H1 (cell line): ENCODE measurements at regions not wholly inside any gene's neighbourhood (a gene's known extent, or its start where the extent isn't known, plus 50 kb on each side); places are given as distances from the start of the nearest gene placed in this dataset.

Source experiments
- CTCF ChIA-PET: fragments of 300-600 bp; sonication (Branson Sonifier 250); formaldehyde crosslinking; loops from one replicate; lab custom pipeline; 2021; ENCODE audit not compliant: partially characterized antibody; lab: Charles Lee
- POLR2A ChIA-PET: fragments of 300-600 bp; sonication (Branson Sonifier 250); formaldehyde crosslinking; loops from one replicate; lab custom pipeline; 2021; ENCODE audit warnings: inconsistent platforms; ENCODE audit not compliant: partially characterized antibody; lab: Charles Lee
- DNase-seq, 2 experiments: peaks; one replicate each; pipeline versions ENCODE4 v3.0.0 to v3.0.0-alpha.2; 2010 to 2022; ENCODE audit warnings: low spot score in 2 of 2, low read depth in 1 of 2, mixed read lengths in 1 of 2
- FAIRE-seq: peaks from 2 replicates; lab custom pipeline; 2011; peaks lifted over from hg19 to GRCh38; lab: Jason Lieb, UNC
- H2AFZ ChIP-seq: 2 replicates; pipeline ENCODE4 v1.8.1; 2012; ENCODE audit warnings: low read length, inconsistent platforms
- H2AK5ac ChIP-seq: 2 replicates; pipeline ENCODE4 v1.6.1; 2013; ENCODE audit warnings: low read depth, low read length
- H2BK120ac ChIP-seq: replicated peaks from 2 replicates; pipeline ENCODE3; 2013; ENCODE audit warnings: low read depth, low read length, inconsistent platforms
- H2BK12ac ChIP-seq: 2 replicates; pipeline ENCODE4 v1.6.1; 2013; ENCODE audit warnings: low read depth, low read length
- H2BK15ac ChIP-seq: 2 replicates; pipeline ENCODE4 v1.6.1; 2013; ENCODE audit warnings: low read length
- H2BK20ac ChIP-seq: 2 replicates; pipeline ENCODE4 v1.6.1; 2013; ENCODE audit warnings: low read length
- H2BK5ac ChIP-seq: 2 replicates; pipeline ENCODE4 v1.6.1; 2013; ENCODE audit warnings: low read depth, low read length
- H3K14ac ChIP-seq: 2 replicates; pipeline ENCODE4 v1.6.1; 2013; ENCODE audit warnings: inconsistent platforms; ENCODE audit not compliant: insufficient read length
- H3K18ac ChIP-seq: 2 replicates; pipeline ENCODE4 v1.6.1; 2013; ENCODE audit warnings: low read length; ENCODE audit errors: extremely low read depth
- H3K23ac ChIP-seq: 2 replicates; pipeline ENCODE4 v1.6.1; 2013; ENCODE audit warnings: inconsistent platforms; ENCODE audit not compliant: insufficient read length
- H3K23me2 ChIP-seq: 2 replicates; pipeline ENCODE4 v1.6.1; 2013; ENCODE audit warnings: low read depth, low read length
- H3K27ac ChIP-seq: 2 replicates; pipeline ENCODE4 v1.6.1; 2011; ENCODE audit warnings: low read depth, low read length, inconsistent platforms
- H3K27me3 ChIP-seq, 4 experiments: replicated peaks in 1 of 4; 1 replicate in 1 of 4; 2 replicates in 3 of 4; pipeline versions ENCODE4 v1.6.1 to v1.8.1; 2011 to 2013; ENCODE audit warnings: low read length in 3 of 4, mild to moderate bottlenecking in 3 of 4, inconsistent platforms in 2 of 4, mixed read lengths in 2 of 4, moderate library complexity in 1 of 4; ENCODE audit not compliant: control insufficient read depth in 3 of 4, insufficient read depth in 3 of 4; ENCODE audit errors: extremely low read depth in 1 of 4
- H3K36me3 ChIP-seq, 4 experiments: 2 replicates each; pipeline versions ENCODE4 v1.6.1 to v1.8.1; 2011 to 2013; ENCODE audit warnings: mild to moderate bottlenecking in 4 of 4, low read length in 3 of 4, moderate library complexity in 2 of 4, control low read depth in 1 of 4, inconsistent platforms in 1 of 4; ENCODE audit not compliant: insufficient read depth in 4 of 4, control insufficient read depth in 2 of 4
- H3K4ac ChIP-seq: replicated peaks from 2 replicates; pipeline ENCODE3; 2013; ENCODE audit warnings: low read length, low read depth, mixed read lengths, inconsistent platforms; ENCODE audit not compliant: insufficient read length
- H3K4me1 ChIP-seq, 4 experiments: replicated peaks in 1 of 4; 1 replicate in 1 of 4; 2 replicates in 3 of 4; pipeline versions ENCODE4 v1.6.1 to v1.8.1; 2011 to 2013; ENCODE audit warnings: low read length in 3 of 4, inconsistent platforms in 2 of 4, mixed read lengths in 1 of 4; ENCODE audit not compliant: insufficient read depth in 4 of 4, control insufficient read depth in 3 of 4
- H3K4me2 ChIP-seq, 2 experiments: 2 replicates each; pipeline versions ENCODE4 v1.6.1 to v1.8.1; 2011 to 2013; ENCODE audit warnings: low read depth in 2 of 2, low read length in 2 of 2, control low read depth in 1 of 2, inconsistent platforms in 1 of 2, mild to moderate bottlenecking in 1 of 2; ENCODE audit not compliant: insufficient read depth in 1 of 2
- H3K4me3 ChIP-seq, 4 experiments: fragments of 200-600, 300-600 bp in 1 of 4; sonication (generic), shearing (Covaris generic), sonication (Bioruptor Twin) in 1 of 4; 2 replicates each; pipeline versions ENCODE4 v1.5.1 to v1.8.1; 2011 to 2016; ENCODE audit warnings: low read length in 4 of 4, low read depth in 3 of 4, control low read depth in 2 of 4, inconsistent platforms in 2 of 4, mild to moderate bottlenecking in 2 of 4, mixed read lengths in 1 of 4, moderate library complexity in 1 of 4; ENCODE audit not compliant: insufficient read depth in 2 of 4; ENCODE audit errors: extremely low read depth in 1 of 4
- H3K56ac ChIP-seq: replicated peaks from 2 replicates; pipeline ENCODE3; 2013; ENCODE audit warnings: low read depth, mild to moderate bottlenecking, mixed read lengths, low read length, inconsistent platforms; ENCODE audit not compliant: insufficient read length
- H3K79me1 ChIP-seq: 2 replicates; pipeline ENCODE4 v1.6.1; 2013; ENCODE audit warnings: low read depth, low read length, control low read depth
- H3K79me2 ChIP-seq, 2 experiments: 2 replicates each; pipeline versions ENCODE4 v1.6.1 to v1.8.1; 2012 to 2013; ENCODE audit warnings: low read length in 2 of 2, mild to moderate bottlenecking in 2 of 2, inconsistent platforms in 1 of 2; ENCODE audit not compliant: insufficient read depth in 2 of 2, control insufficient read depth in 1 of 2
- H3K9ac ChIP-seq, 4 experiments: replicated peaks in 1 of 4; 1 replicate in 1 of 4; 2 replicates in 3 of 4; pipeline versions ENCODE4 v1.6.1 to v1.8.1; 2011 to 2013; ENCODE audit warnings: low read depth in 3 of 4, low read length in 3 of 4, control low read depth in 2 of 4, mild to moderate bottlenecking in 2 of 4, moderate library complexity in 2 of 4, inconsistent platforms in 1 of 4; ENCODE audit errors: extremely low read depth in 1 of 4
- H3K9me3 ChIP-seq, 2 experiments: 2 replicates each; pipeline versions ENCODE4 v1.6.1 to v1.8.1; 2012 to 2013; ENCODE audit warnings: mild to moderate bottlenecking in 2 of 2, moderate library complexity in 2 of 2, control low read depth in 1 of 2, inconsistent platforms in 1 of 2, low read depth in 1 of 2, low read length in 1 of 2, mixed read lengths in 1 of 2; ENCODE audit not compliant: insufficient read depth in 2 of 2
- H4K20me1 ChIP-seq, 2 experiments: replicated peaks in 1 of 2; 2 replicates each; pipeline versions ENCODE3 to v1.8.1; 2011 to 2013; ENCODE audit warnings: inconsistent platforms in 2 of 2, low read length in 2 of 2, mild to moderate bottlenecking in 1 of 2; ENCODE audit not compliant: insufficient read depth in 2 of 2, control insufficient read depth in 1 of 2
- H4K5ac ChIP-seq: 2 replicates; pipeline ENCODE4 v1.6.1; 2013; ENCODE audit warnings: low read length, low read depth, mixed read lengths, inconsistent platforms; ENCODE audit not compliant: insufficient read length
- H4K8ac ChIP-seq: 2 replicates; pipeline ENCODE4 v1.8.0; 2013; ENCODE audit warnings: mild to moderate bottlenecking, moderate library complexity, low read length, inconsistent platforms; ENCODE audit not compliant: insufficient read depth; ENCODE audit errors: extremely low read depth
- H4K91ac ChIP-seq: replicated peaks from 2 replicates; pipeline ENCODE3; 2013; ENCODE audit warnings: low read length, mixed read lengths, inconsistent platforms; ENCODE audit not compliant: insufficient read length
- JUND ChIP-seq: IDR thresholded peaks from 2 replicates; pipeline ENCODE4 v1.6.1; 2011; ENCODE audit warnings: mild to moderate bottlenecking, improper control_type of control experiment, low read length
- KDM1A ChIP-seq: fragments of 200-600, 300-600 bp; sonication (generic); IDR thresholded peaks from 2 replicates; pipeline ENCODE4 v1.7.1; 2016; ENCODE audit warnings: mild to moderate bottlenecking, low read length, borderline replicate concordance
- KDM4A ChIP-seq: IDR thresholded peaks from one replicate; pipeline ENCODE4 v1.7.1; 2012; ENCODE audit warnings: low read depth, mild to moderate bottlenecking, moderate library complexity, low read length, inconsistent platforms; ENCODE audit not compliant: severe bottlenecking
- MAFK ChIP-seq: IDR thresholded peaks from 2 replicates; pipeline ENCODE4 v1.6.1; 2012; ENCODE audit warnings: low read depth, mild to moderate bottlenecking, improper control_type of control experiment, low read length
- NRF1 ChIP-seq: IDR thresholded peaks from 2 replicates; pipeline ENCODE4 v1.6.1; 2011; ENCODE audit warnings: mild to moderate bottlenecking, low read depth, low read length, improper control_type of control experiment
- POLR2AphosphoS5 ChIP-seq: IDR thresholded peaks from 2 replicates; pipeline ENCODE4 v1.6.1; 2011; ENCODE audit warnings: low read depth, low read length
- POU5F1 ChIP-seq: IDR thresholded peaks from 2 replicates; pipeline ENCODE4 v1.6.1; 2011; ENCODE audit warnings: low read depth, mild to moderate bottlenecking, low read length, moderate library complexity
- RAD21 ChIP-seq, 2 experiments: IDR thresholded peaks in 1 of 2; conservative IDR thresholded peaks in 1 of 2; 2 replicates each; pipeline ENCODE4 v1.6.1; 2011; ENCODE audit warnings: low read depth in 2 of 2, low read length in 2 of 2, improper control_type of control experiment in 1 of 2, inconsistent platforms in 1 of 2, mild to moderate bottlenecking in 1 of 2, moderate library complexity in 1 of 2
- RNF2 ChIP-seq: fragments of 200-900, 300-1000 bp; sonication (generic); IDR thresholded peaks from 2 replicates; pipeline ENCODE4 v1.7.1; 2016; ENCODE audit warnings: borderline replicate concordance, low read depth, mild to moderate bottlenecking, antibody characterized with exemption, low read length; ENCODE audit not compliant: poor library complexity, severe bottlenecking; ENCODE audit errors: missing control alignments
- RXRA ChIP-seq: IDR thresholded peaks from 2 replicates; pipeline ENCODE4 v1.6.1; 2011; ENCODE audit warnings: low read depth, mild to moderate bottlenecking, low read length, moderate library complexity; ENCODE audit not compliant: insufficient read depth
- SIN3A ChIP-seq, 2 experiments: IDR thresholded peaks in 1 of 2; conservative IDR thresholded peaks in 1 of 2; 2 replicates each; pipeline ENCODE4 v1.6.1; 2011 to 2012; ENCODE audit warnings: low read length in 2 of 2, improper control_type of control experiment in 1 of 2, low read depth in 1 of 2, mild to moderate bottlenecking in 1 of 2
- SIX5 ChIP-seq: IDR thresholded peaks from 2 replicates; pipeline ENCODE4 v1.6.1; 2011; ENCODE audit warnings: mild to moderate bottlenecking, low read depth, low read length
- SP4 ChIP-seq: IDR thresholded peaks from 2 replicates; pipeline ENCODE4 v1.6.1; 2012; ENCODE audit warnings: low read length, inconsistent platforms
- SRF ChIP-seq: IDR thresholded peaks from 2 replicates; pipeline ENCODE4 v1.6.1; 2011; ENCODE audit warnings: mild to moderate bottlenecking, low read depth, low read length, moderate library complexity
- TAF1 ChIP-seq: IDR thresholded peaks from 2 replicates; pipeline ENCODE4 v1.6.1; 2011; ENCODE audit warnings: mild to moderate bottlenecking, low read depth, low read length
- YY1 ChIP-seq: IDR thresholded peaks from 2 replicates; pipeline ENCODE4 v1.6.1; 2011; ENCODE audit warnings: low read depth, mild to moderate bottlenecking, low read length
- WGBS, 2 experiments: shearing (Covaris generic) in 1 of 2; methylation state at CpG; one replicate each; pipeline versions ENCODE4 v1.1.6 to v1.1.7; 2013 to 2015; ENCODE audit warnings: low lambda C conversion rate in 2 of 2, mixed read lengths in 2 of 2, inconsistent platforms in 1 of 2, low coverage in 1 of 2, missing lambda C conversion rate in 1 of 2; ENCODE audit not compliant: insufficient replicate concordance in 2 of 2, insufficient coverage in 1 of 2, insufficient read length in 1 of 2; ENCODE audit errors: extremely low coverage in 1 of 2, missing lambda C conversion rate in 1 of 2; 5-methylcytosine and 5-hydroxymethylcytosine counted together

GRCh38 chr11:23423656-23424055 is 563.4 kb upstream of the CCDC179 start:
- H3K4me1 ChIP-seq: no peaks in the 10 kb centered on the region
- no peak overlapping the region for H2AFZ ChIP-seq
- H4K91ac ChIP-seq: no peak overlapping the region
- no peak overlapping the region for H2BK20ac ChIP-seq
- H3K4ac ChIP-seq: no peak overlapping the region
- no peak overlapping the region for H2BK15ac ChIP-seq
- H3K18ac ChIP-seq: no peak overlapping the region
- no peak overlapping the region for H3K56ac ChIP-seq
- no peaks in the 10 kb centered on the region for H3K79me1 ChIP-seq
- H3K23ac ChIP-seq: no peak overlapping the region
- FAIRE-seq: no peak
- no peak for DNase-seq
- H3K36me3 ChIP-seq: no peaks in the 10 kb centered on the region
- no peak overlapping the region for H3K4me2 ChIP-seq
- no peak overlapping the region for H4K8ac ChIP-seq
- no peak overlapping the region for H3K9ac ChIP-seq
- H3K27me3 ChIP-seq: no peaks in the 10 kb centered on the region
- WGBS, 2 experiments: 91% methylated on average over 3 of the region's 3 CpGs; no CpG with 5 or more reads in 1 of the 2 experiments
- ChIA-PET CTCF (no interaction called here), POLR2A (no interaction called here)
- no peak overlapping the region for H2BK12ac ChIP-seq
- no peak overlapping the region for H2BK120ac ChIP-seq
- H2BK5ac ChIP-seq: no peak overlapping the region
- no peak overlapping the region for H4K5ac ChIP-seq
- no peaks in the 10 kb centered on the region for H3K23me2 ChIP-seq
- no peak overlapping the region for H3K14ac ChIP-seq
- no peaks in the 10 kb centered on the region for H3K79me2 ChIP-seq
- no peak overlapping the region for H3K4me3 ChIP-seq
- H3K27ac ChIP-seq: no peak overlapping the region
- no peaks in the 10 kb centered on the region for H4K20me1 ChIP-seq
- H3K9me3 ChIP-seq: no peaks in the 10 kb centered on the region
- H2AK5ac ChIP-seq: no peak overlapping the region
- TF ChIP-seq POLR2AphosphoS5 (no peak), MAFK (no peak), KDM4A (no peak), RXRA (no peak), RAD21 (IDR thresholded peaks at IDR 0.05 in 1 of 2, conservative IDR thresholded peaks at IDR 0.05 in 1 of 2; ENCODE audit: low read depth in 2 of 2, low read length in 2 of 2) (no peak), YY1 (no peak), RNF2 (no peak), KDM1A (no peak), SRF (no peak), NRF1 (no peak), SIX5 (no peak), SIN3A (conservative IDR thresholded peaks at IDR 0.05 in 1 of 2, IDR thresholded peaks at IDR 0.05 in 1 of 2; ENCODE audit: low read depth in 1 of 2, low read length in 2 of 2) (no peak), SP4 (no peak), TAF1 (no peak), POU5F1 (no peak), JUND (no peak)
